ENCODE measurements at regions not wholly inside any gene's neighbourhood (a gene's known extent, or its start where the extent isn't known, plus 50 kb on each side); places are given as distances from the start of the nearest gene placed in this dataset.
"Not testable (repeated sequence)": the region's sequence is repeated elsewhere in the genome, so short reads cannot be mapped to it uniquely, and the experiment has no call there.

DNA sequence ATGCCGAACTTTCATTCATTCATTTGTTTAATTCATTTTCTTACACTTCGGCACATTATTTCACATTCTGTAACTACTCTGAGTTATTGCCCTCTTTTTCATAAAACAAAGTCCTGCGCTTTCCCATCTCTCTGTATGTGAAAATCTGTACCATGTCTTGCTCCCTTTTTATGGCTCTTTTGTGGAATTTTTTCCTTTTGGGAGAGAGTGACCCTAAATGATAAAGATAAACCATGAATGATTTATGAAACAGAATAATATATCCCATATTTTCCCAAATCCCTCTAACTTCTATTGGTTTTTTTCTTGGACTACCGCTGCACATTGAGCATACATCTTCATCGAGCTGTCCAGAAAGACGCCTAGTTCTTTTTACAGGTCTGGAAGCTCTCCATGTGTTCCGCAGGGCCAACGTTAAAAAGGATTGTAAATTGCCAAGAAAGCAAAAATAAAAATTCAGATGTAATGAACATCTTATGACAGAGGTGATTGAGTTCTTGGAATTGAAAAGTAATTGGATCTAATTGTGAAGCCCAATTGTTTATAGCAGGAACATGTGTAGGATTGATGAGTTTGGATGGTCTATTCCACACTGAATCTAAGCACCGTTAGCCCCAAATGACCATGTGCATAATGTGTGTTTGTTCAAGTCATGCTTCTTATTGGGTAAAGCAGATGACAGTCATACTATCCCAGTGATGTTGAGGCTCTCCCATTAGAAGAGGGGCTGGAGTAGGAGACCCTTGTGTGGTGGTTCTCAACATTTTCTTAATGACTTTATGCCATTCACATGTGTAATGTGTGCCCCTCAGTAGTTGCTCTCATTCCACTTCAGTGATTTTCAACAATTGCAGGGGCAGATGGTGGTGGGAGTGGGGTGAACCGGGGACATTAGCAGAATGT is 378.9 kb downstream of the DLEU7 start:
- H3K9me3 Mint-ChIP-seq (ENCODE audit: unreplicated experiment): peaks cover 4% of the 10 kb centered on the region
- no peaks in the 10 kb centered on the region for H3K4me1 Mint-ChIP-seq (ENCODE audit: unreplicated experiment)
- H3K27me3 Mint-ChIP-seq (ENCODE audit: unreplicated experiment): peaks cover 6% of the 10 kb centered on the region
- no peak overlapping the region for H3K27ac Mint-ChIP-seq (ENCODE audit: unreplicated experiment)
- no peak for DNase-seq (ENCODE audit: extremely low spot score, unreplicated experiment)
- TF ChIP-seq, protein P1, sequence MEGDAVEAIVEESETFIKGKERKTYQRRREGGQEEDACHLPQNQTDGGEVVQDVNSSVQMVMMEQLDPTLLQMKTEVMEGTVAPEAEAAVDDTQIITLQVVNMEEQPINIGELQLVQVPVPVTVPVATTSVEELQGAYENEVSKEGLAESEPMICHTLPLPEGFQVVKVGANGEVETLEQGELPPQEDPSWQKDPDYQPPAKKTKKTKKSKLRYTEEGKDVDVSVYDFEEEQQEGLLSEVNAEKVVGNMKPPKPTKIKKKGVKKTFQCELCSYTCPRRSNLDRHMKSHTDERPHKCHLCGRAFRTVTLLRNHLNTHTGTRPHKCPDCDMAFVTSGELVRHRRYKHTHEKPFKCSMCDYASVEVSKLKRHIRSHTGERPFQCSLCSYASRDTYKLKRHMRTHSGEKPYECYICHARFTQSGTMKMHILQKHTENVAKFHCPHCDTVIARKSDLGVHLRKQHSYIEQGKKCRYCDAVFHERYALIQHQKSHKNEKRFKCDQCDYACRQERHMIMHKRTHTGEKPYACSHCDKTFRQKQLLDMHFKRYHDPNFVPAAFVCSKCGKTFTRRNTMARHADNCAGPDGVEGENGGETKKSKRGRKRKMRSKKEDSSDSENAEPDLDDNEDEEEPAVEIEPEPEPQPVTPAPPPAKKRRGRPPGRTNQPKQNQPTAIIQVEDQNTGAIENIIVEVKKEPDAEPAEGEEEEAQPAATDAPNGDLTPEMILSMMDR (IDR thresholded peaks at IDR 0.05): no peak
- no peaks in the 10 kb centered on the region for H3K36me3 Mint-ChIP-seq (ENCODE audit: unreplicated experiment)
- no peak overlapping the region for H3K4me3 Mint-ChIP-seq (ENCODE audit: unreplicated experiment)

DNA sequence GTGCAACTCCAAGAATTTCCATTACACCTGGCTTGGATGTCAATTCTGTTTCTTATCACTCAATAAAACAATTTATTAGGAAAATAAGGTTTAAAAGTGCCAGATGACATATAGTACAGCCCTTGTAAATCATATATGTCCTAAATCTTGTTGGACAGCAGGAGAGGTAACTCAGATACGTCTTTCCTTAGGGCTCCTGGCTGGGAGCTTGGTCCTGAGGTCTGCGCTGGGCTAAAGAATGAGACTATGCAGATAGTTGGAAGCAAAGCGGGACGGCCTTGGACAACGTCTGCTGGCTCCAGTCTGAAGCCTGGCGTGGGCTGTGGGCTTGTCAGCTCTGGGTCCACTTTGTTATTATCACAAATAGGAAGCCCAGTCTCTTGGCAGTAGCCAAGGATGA is 377.0 kb downstream of the DLEU7 start:
- DNase-seq (ENCODE audit: extremely low spot score, unreplicated experiment): no peak
- H3K27ac Mint-ChIP-seq (ENCODE audit: unreplicated experiment): no peak overlapping the region
- peaks cover 6% of the 10 kb centered on the region for H3K27me3 Mint-ChIP-seq (ENCODE audit: unreplicated experiment)
- no peaks in the 10 kb centered on the region for H3K36me3 Mint-ChIP-seq (ENCODE audit: unreplicated experiment)
- TF ChIP-seq, protein P1 (IDR thresholded peaks at IDR 0.05): no peak
- no peaks in the 10 kb centered on the region for H3K4me1 Mint-ChIP-seq (ENCODE audit: unreplicated experiment)
- no peak overlapping the region for H3K4me3 Mint-ChIP-seq (ENCODE audit: unreplicated experiment)
- peaks cover 4% of the 10 kb centered on the region for H3K9me3 Mint-ChIP-seq (ENCODE audit: unreplicated experiment)

DNA sequence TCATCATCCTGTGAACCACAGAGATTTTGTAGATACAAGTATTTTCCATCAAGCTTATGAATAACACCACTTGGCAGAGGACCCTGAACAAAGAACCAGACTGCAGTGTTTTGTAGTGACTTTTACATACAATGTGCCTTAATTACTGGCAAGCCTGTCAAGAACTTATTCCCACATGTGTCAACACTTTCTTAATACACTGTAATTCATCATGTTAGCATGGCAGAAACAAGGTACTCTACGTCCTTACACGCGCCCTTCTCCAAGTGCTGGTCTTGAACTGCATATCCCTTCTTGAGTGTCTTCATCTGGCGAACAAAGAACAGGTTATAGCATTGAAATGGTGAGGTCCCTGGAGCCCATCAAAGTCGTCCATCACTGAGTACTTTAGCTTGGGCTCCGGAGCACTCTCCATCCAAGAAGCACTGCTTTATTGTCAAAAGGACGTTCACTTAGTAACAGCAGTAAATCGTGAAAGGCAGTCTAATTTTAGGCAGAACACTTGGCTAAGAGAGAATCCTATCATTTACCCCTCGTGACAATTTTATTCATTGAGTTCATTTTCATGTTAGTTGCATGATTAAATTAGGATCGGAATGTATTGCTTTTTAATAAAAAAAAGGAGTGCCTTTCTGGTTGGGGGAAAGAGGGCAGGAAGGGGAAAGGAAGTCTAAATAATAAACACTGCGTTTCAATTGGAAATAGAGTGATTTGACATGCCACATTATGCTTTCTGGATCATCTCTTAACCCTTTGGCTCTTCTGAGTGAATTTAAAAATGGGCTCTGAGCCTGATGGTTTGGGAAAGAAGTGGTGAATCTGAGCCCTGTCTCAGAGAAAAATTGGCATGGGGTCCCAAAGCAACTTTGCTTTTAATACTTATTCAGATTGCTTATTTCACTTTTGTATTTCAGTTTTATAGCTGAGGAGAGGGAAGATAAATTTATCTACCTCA is 376.1 kb downstream of the DLEU7 start:
- peaks cover 6% of the 10 kb centered on the region for H3K27me3 Mint-ChIP-seq (ENCODE audit: unreplicated experiment)
- TF ChIP-seq, protein P1 (IDR thresholded peaks at IDR 0.05): no peak
- no peak overlapping the region for H3K27ac Mint-ChIP-seq (ENCODE audit: unreplicated experiment)
- H3K4me1 Mint-ChIP-seq (ENCODE audit: unreplicated experiment): no peaks in the 10 kb centered on the region
- H3K9me3 Mint-ChIP-seq (ENCODE audit: unreplicated experiment): peaks cover 2% of the 10 kb centered on the region
- no peaks in the 10 kb centered on the region for H3K36me3 Mint-ChIP-seq (ENCODE audit: unreplicated experiment)
- no peak for DNase-seq (ENCODE audit: extremely low spot score, unreplicated experiment)
- no peak overlapping the region for H3K4me3 Mint-ChIP-seq (ENCODE audit: unreplicated experiment)

DNA sequence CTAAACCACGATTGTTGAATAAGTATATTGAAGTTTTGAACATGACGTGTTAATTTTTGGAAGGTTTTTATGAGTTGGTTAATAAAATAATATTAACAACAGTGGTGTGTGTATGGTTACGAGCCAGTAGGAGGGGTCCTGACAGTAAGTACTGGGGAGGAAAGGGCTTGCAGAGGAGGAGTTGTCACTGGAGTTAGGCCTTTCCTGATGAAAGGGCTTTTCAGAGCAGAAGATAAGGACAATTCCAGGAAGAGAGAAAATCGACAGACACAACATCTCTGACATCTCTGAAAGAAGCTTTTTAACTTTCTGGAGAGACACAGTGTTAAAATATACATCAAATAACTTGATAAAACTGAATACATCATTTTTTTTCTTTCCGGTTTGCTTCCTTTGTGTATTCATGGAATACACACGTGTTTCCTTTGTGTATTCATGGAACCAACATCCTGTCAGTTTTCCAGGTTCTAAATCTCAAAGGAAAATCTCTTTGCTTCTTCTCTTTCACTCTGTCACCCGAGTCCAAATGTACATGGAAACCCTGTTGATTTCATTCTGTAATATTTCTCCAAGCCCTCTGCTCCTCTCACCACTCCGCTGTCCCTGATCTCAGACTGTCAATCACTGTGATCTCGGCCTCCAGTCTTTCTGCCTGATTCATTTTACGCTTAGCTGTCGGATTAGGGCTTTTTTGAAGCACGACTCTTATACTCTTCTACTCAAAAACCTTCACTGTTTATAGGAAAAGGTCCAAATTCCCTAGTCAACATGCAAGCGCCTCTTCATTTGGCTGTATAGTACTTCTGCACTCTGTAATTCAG is 374.4 kb downstream of the DLEU7 start:
- H3K36me3 Mint-ChIP-seq (ENCODE audit: unreplicated experiment): no peaks in the 10 kb centered on the region
- H3K27ac Mint-ChIP-seq (ENCODE audit: unreplicated experiment): no peak overlapping the region

DNA sequence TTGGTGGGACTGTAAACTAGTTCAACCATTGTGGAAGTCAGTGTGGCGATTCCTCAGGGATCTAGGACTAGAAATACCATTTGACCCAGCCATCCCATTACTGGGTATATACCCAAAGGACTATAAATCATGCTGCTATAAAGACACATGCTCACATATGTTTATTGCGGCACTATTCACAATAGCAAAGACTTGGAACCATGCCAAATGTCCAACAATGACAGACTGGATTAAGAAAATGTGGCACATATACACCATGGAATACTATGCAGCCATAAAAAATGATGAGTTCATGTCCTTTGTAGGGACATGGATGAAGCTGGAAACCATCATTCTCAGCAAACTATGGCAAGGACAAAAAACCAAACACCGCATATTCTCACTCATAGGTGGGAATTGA is 370.4 kb downstream of the DLEU7 start:
- not testable (repeated sequence) for H3K4me3 Mint-ChIP-seq (ENCODE audit: unreplicated experiment); H3K27me3 Mint-ChIP-seq (ENCODE audit: unreplicated experiment); H3K27ac Mint-ChIP-seq (ENCODE audit: unreplicated experiment); H3K9me3 Mint-ChIP-seq (ENCODE audit: unreplicated experiment); DNase-seq (ENCODE audit: extremely low spot score, unreplicated experiment); H3K36me3 Mint-ChIP-seq (ENCODE audit: unreplicated experiment)
- H3K4me1 Mint-ChIP-seq (ENCODE audit: unreplicated experiment): peaks cover 11% of the 10 kb centered on the region

More for the DNA sequence above, 374.4 kb downstream of the DLEU7 start:
- Mint-ChIP-seq H3K4me3 (ENCODE audit: unreplicated experiment) (no peak overlapping the region), H3K4me1 (ENCODE audit: unreplicated experiment) (no peaks in the 10 kb centered on the region), H3K27me3 (ENCODE audit: unreplicated experiment) (peaks cover 4% of the 10 kb centered on the region), H3K9me3 (ENCODE audit: unreplicated experiment) (no peaks in the 10 kb centered on the region)
- TF ChIP-seq, protein P1 (IDR thresholded peaks at IDR 0.05): no peak
- DNase-seq (ENCODE audit: extremely low spot score, unreplicated experiment): no peak
